ENCODE measurements at regions not wholly inside any gene's neighbourhood (a gene's known extent, or its start where the extent isn't known, plus 50 kb on each side); places are given as distances from the start of the nearest gene placed in this dataset.

DNA sequence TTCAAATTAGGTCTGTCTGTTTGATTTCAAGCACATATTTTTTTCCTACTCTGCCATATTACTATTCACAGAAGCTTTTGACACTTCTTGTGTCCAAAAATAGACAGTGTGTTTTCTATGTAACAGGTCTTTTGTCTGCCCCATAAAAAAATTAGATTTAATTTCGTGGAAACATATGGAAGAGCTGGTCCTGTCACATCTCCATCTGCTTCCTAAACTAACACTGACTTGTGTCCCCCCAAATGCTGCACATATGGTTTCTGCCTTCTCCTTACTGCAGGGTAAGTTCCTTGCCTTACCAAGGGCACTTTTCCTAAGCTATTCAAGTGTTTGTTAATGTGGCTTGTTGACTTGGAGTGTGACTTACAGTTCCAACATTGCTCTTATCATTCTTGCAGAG, 340.7 kb upstream of the ARX start:
- ATAC-seq (no peak), FAIRE-seq (no peak), DNase-seq (ENCODE audit: extremely low read depth in 1 of 4, low spot score in 3 of 4) (no peak)
- H3K9me1 ChIP-seq (ENCODE audit: control insufficient read depth, insufficient read depth, low read length): no peaks in the 10 kb centered on the region
- H3K27ac ChIP-seq (ENCODE audit: extremely low read depth, low read depth, low read length): no peak overlapping the region
- H3K79me2 ChIP-seq (ENCODE audit: control insufficient read depth, insufficient read depth, low read length): no peaks in the 10 kb centered on the region
- H3K9me3 ChIP-seq (replicated peaks; ENCODE audit: control insufficient read depth, insufficient read depth, low read depth, low read length): no peaks in the 10 kb centered on the region
- BruUV-seq (replicated peaks): no TSS peak
- WGBS (ENCODE audit: insufficient coverage, low coverage, missing lambda C conversion rate): 0% methylated on average over 1 of the region's 1 CpG
- intact Hi-C loops (cut with micrococcal nuclease): no loop called here
- no peaks in the 10 kb centered on the region for H4K20me1 ChIP-seq (replicated peaks; ENCODE audit: control insufficient read depth, insufficient read depth, low read length)
- H3K27me3 ChIP-seq (ENCODE audit: control insufficient read depth in 2 of 2, insufficient read depth in 2 of 2, low read length in 2 of 2): no peaks in the 10 kb centered on the region
- ChIA-PET CTCF (ENCODE audit: low intra/inter-chr PET ratio) (no interaction called here), POLR2A (no interaction called here)
- in situ Hi-C loops (cut with MboI): no loop called here
- H3K4me1 ChIP-seq (replicated peaks in 1 of 2; ENCODE audit: control insufficient read depth in 2 of 2, insufficient read depth in 2 of 2, low read length in 2 of 2): no peaks in the 10 kb centered on the region
- no peaks in the 10 kb centered on the region for H3K36me3 ChIP-seq (ENCODE audit: control insufficient read depth, insufficient read depth, low read length)
- H2AFZ ChIP-seq (ENCODE audit: low read depth, low read length): no peak overlapping the region
- no peak overlapping the region for H3K4me2 ChIP-seq (ENCODE audit: insufficient read depth, low read length)
- H3K4me3 ChIP-seq: no peak overlapping the region
- no peak overlapping the region for H3K9ac ChIP-seq (ENCODE audit: insufficient read depth in 1 of 2, low read depth in 2 of 2, low read length in 2 of 2)
- TF ChIP-seq CXXC5 (CRISPR knock-in tag; IDR thresholded peaks at IDR 0.05) (no peak), SETDB1 (IDR thresholded peaks at IDR 0.05; ENCODE audit: low read length) (no peak), TEAD1 (CRISPR knock-in tag; IDR thresholded peaks at IDR 0.05) (no peak), PRDM10 (IDR thresholded peaks at IDR 0.05; ENCODE audit: partially characterized antibody) (no peak), HDGF (IDR thresholded peaks at IDR 0.05) (no peak), SMAD2 (IDR thresholded peaks at IDR 0.05; ENCODE audit: low read depth, low read length) (no peak), TGIF2 (CRISPR knock-in tag; IDR thresholded peaks at IDR 0.05) (no peak), ZSCAN32 (CRISPR knock-in tag; IDR thresholded peaks at IDR 0.05) (no peak), ZNF778 (CRISPR knock-in tag; IDR thresholded peaks at IDR 0.05) (no peak), DEAF1 (CRISPR knock-in tag; IDR thresholded peaks at IDR 0.05) (no peak), ZNF518B (CRISPR knock-in tag; IDR thresholded peaks at IDR 0.05) (no peak)
- TF ChIP-seq, protein P1, sequence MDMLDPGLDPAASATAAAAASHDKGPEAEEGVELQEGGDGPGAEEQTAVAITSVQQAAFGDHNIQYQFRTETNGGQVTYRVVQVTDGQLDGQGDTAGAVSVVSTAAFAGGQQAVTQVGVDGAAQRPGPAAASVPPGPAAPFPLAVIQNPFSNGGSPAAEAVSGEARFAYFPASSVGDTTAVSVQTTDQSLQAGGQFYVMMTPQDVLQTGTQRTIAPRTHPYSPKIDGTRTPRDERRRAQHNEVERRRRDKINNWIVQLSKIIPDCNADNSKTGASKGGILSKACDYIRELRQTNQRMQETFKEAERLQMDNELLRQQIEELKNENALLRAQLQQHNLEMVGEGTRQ (CRISPR knock-in tag; IDR thresholded peaks at IDR 0.05): no peak
- TF ChIP-seq, protein P2, sequence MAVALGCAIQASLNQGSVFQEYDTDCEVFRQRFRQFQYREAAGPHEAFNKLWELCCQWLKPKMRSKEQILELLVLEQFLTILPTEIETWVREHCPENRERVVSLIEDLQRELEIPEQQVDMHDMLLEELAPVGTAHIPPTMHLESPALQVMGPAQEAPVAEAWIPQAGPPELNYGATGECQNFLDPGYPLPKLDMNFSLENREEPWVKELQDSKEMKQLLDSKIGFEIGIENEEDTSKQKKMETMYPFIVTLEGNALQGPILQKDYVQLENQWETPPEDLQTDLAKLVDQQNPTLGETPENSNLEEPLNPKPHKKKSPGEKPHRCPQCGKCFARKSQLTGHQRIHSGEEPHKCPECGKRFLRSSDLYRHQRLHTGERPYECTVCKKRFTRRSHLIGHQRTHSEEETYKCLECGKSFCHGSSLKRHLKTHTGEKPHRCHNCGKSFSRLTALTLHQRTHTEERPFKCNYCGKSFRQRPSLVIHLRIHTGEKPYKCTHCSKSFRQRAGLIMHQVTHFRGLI (CRISPR knock-in tag; IDR thresholded peaks at IDR 0.05): no peak
